SK-N-MC (cell line): ENCODE measurements at regions not wholly inside any gene's neighbourhood (a gene's known extent, or its start where the extent isn't known, plus 50 kb on each side); places are given as distances from the start of the nearest gene placed in this dataset.

Experiments used
- EZH2 ChIP-seq: fragments of 200-600 bp; sonication (generic); IDR thresholded peaks from one replicate; pipeline ENCODE4 v1.6.1; 2017; ENCODE audit warnings: antibody characterized with exemption
- FOXP2 ChIP-seq: optimal IDR thresholded peaks from 2 replicates; pipeline ENCODE3; 2011; ENCODE audit warnings: mild to moderate bottlenecking, moderate library complexity; ENCODE audit not compliant: insufficient read depth; ENCODE audit errors: extremely low read length, control extremely low read depth
- POLR2AphosphoS5 ChIP-seq: IDR thresholded peaks from 2 replicates; pipeline ENCODE4 v1.6.1; 2012; ENCODE audit warnings: mild to moderate bottlenecking, low read depth, low read length, borderline replicate concordance

DNA sequence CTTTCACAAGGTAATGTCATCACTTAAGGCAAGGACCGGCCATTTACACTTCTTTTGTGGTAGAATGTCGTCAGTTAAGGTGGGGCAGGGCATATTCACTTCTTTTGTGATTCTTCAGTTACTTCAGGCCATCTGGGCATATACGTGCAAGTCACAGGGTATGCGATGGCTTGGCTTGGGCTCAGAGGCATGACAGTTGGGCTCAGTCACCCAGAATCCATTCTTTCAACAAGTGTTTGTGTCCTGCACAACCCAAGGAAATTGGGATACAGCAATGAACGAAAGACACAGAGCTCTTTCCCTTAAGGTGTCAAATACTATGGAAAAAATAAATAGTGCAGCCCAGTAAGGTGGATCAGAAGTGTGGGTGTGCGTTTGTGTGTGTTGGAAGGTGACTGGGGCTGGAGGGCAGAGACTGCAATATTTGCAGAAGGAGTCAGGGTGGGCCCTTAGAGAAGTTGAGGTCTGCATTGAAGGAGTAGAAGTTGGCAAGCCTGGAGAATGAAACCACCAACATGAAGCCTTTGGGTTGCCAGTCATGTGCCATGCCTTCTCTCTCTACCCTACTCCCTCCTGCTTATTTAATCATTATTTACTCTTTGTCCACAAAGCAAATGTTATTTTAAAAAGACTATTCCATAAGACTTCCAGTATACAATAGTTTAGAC, 222.8 kb upstream of the PRKCQ start:
- no peak for TF ChIP-seq EZH2
- no peak for TF ChIP-seq POLR2AphosphoS5
- no peak for TF ChIP-seq FOXP2
